ENCODE measurements at regions not wholly inside any gene's neighbourhood (a gene's known extent, or its start where the extent isn't known, plus 50 kb on each side); places are given as distances from the start of the nearest gene placed in this dataset.

- intact Hi-C loops (cut with micrococcal nuclease), result no loop called here
- Histone ChIP-seq H2AFZ (ENCODE audit: insufficient read depth, low read depth, low read length, poor library complexity, severe bottlenecking) (no peak overlapping the region), H3K27ac (ENCODE audit: low read length in 2 of 2) (no peak overlapping the region), H3K9me3 (ENCODE audit: control extremely low read depth in 1 of 3, control insufficient read depth in 2 of 3, insufficient read depth in 1 of 3, low read length in 2 of 3) (peaks cover 0 to 42% (median 20%) of the 10 kb centered on the region in 3 donors), H3K79me2 (ENCODE audit: control insufficient read depth, insufficient read depth, low read length) (no peaks in the 10 kb centered on the region), H3K36me3 (replicated peaks in 1 of 2; ENCODE audit: control extremely low read depth in 1 of 2, control insufficient read depth in 1 of 2, extremely low read depth in 1 of 2, insufficient read depth in 2 of 2, low read length in 1 of 2) (no peaks in the 10 kb centered on the region), H3K4me1 (ENCODE audit: control insufficient read depth in 2 of 2, insufficient read depth in 2 of 2, low read length in 2 of 2) (no peaks in the 10 kb centered on the region), H3K27me3 (replicated peaks in 1 of 4; ENCODE audit: control extremely low read depth in 1 of 4, control insufficient read depth in 3 of 4, insufficient read depth in 4 of 4, low read length in 3 of 4) (no peaks in the 10 kb centered on the region), H3K4me2 (replicated peaks; ENCODE audit: low read depth, low read length, poor library complexity, severe bottlenecking) (no peak overlapping the region), H3K9ac (ENCODE audit: low read length) (no peak overlapping the region), H4K20me1 (ENCODE audit: control insufficient read depth, insufficient read depth, low read length, poor library complexity, severe bottlenecking) (no peaks in the 10 kb centered on the region), H3K4me3 (ENCODE audit: control extremely low read depth in 1 of 5, extremely low read depth in 1 of 5, insufficient read depth in 1 of 5, low read depth in 2 of 5, low read length in 4 of 5) (no peak overlapping the region)
- no peak for TF ChIP-seq CTCF (IDR thresholded peaks at IDR 0.05)
- no peak for TF ChIP-seq EZH2 (IDR thresholded peaks at IDR 0.05; ENCODE audit: borderline replicate concordance, insufficient read depth, low read depth, low read length, poor library complexity, severe bottlenecking)
- H3K9me3 Mint-ChIP-seq (ENCODE audit: insufficient read depth), result peaks cover 4% of the 10 kb centered on the region
- H3K27me3 Mint-ChIP-seq, result no peaks in the 10 kb centered on the region
- DNase-seq, result no peak
- ChIA-PET POLR2A (no interaction called here), CTCF (no interaction called here)
- H3K27ac Mint-ChIP-seq, result no peak overlapping the region
- H3K4me1 Mint-ChIP-seq, result no peaks in the 10 kb centered on the region
- WGBS (ENCODE audit: insufficient coverage), result no CpG with 5 or more reads among the region's 5 CpGs
- no peak overlapping the region for H3K4me3 Mint-ChIP-seq
- no peak for ATAC-seq (ENCODE audit: low read depth)
Observed at GRCh38 chr5:7018198-7018597, 305.0 kb downstream of the TENT4A start.

GRCh38 chr5:7018601-7019000 is 305.4 kb downstream of the TENT4A start:
- Mint-ChIP-seq H3K4me1 (no peaks in the 10 kb centered on the region), H3K27me3 (no peaks in the 10 kb centered on the region), H3K27ac (no peak overlapping the region), H3K9me3 (ENCODE audit: insufficient read depth) (peaks cover 6% of the 10 kb centered on the region), H3K4me3 (no peak overlapping the region)
- no peak overlapping the region for H3K4me2 ChIP-seq (replicated peaks; ENCODE audit: low read depth, low read length, poor library complexity, severe bottlenecking)
- no peaks in the 10 kb centered on the region for H3K36me3 ChIP-seq (replicated peaks in 1 of 2; ENCODE audit: control extremely low read depth in 1 of 2, control insufficient read depth in 1 of 2, extremely low read depth in 1 of 2, insufficient read depth in 2 of 2, low read length in 1 of 2)
- H3K9me3 ChIP-seq (ENCODE audit: control extremely low read depth in 1 of 3, control insufficient read depth in 2 of 3, insufficient read depth in 1 of 3, low read length in 2 of 3), result peaks cover 0 to 44% (median 24%) of the 10 kb centered on the region in 3 donors
- no peaks in the 10 kb centered on the region for H3K79me2 ChIP-seq (ENCODE audit: control insufficient read depth, insufficient read depth, low read length)
- H2AFZ ChIP-seq (ENCODE audit: insufficient read depth, low read depth, low read length, poor library complexity, severe bottlenecking), result no peak overlapping the region
- intact Hi-C loops (cut with micrococcal nuclease), result no loop called here
- no peaks in the 10 kb centered on the region for H3K4me1 ChIP-seq (ENCODE audit: control insufficient read depth in 2 of 2, insufficient read depth in 2 of 2, low read length in 2 of 2)
- no peak overlapping the region for H3K9ac ChIP-seq (ENCODE audit: low read length)
- no peak for TF ChIP-seq CTCF (IDR thresholded peaks at IDR 0.05)
- TF ChIP-seq EZH2 (IDR thresholded peaks at IDR 0.05; ENCODE audit: borderline replicate concordance, insufficient read depth, low read depth, low read length, poor library complexity, severe bottlenecking), result no peak
- H3K27me3 ChIP-seq (replicated peaks in 1 of 4; ENCODE audit: control extremely low read depth in 1 of 4, control insufficient read depth in 3 of 4, insufficient read depth in 4 of 4, low read length in 3 of 4), result no peaks in the 10 kb centered on the region
- CTCF ChIA-PET, result no interaction called here
- POLR2A ChIA-PET, result no interaction called here
- DNase-seq (no peak), ATAC-seq (ENCODE audit: low read depth) (no peak)
- no peaks in the 10 kb centered on the region for H4K20me1 ChIP-seq (ENCODE audit: control insufficient read depth, insufficient read depth, low read length, poor library complexity, severe bottlenecking)
- H3K4me3 ChIP-seq (ENCODE audit: control extremely low read depth in 1 of 5, extremely low read depth in 1 of 5, insufficient read depth in 1 of 5, low read depth in 2 of 5, low read length in 4 of 5), result no peak overlapping the region
- no peak overlapping the region for H3K27ac ChIP-seq (ENCODE audit: low read length in 2 of 2)
